ENCODE measurements at regions not wholly inside any gene's neighbourhood (a gene's known extent, or its start where the extent isn't known, plus 50 kb on each side); places are given as distances from the start of the nearest gene placed in this dataset.
"Not testable (repeated sequence)": the region's sequence is repeated elsewhere in the genome, so short reads cannot be mapped to it uniquely, and the experiment has no call there.

DNA sequence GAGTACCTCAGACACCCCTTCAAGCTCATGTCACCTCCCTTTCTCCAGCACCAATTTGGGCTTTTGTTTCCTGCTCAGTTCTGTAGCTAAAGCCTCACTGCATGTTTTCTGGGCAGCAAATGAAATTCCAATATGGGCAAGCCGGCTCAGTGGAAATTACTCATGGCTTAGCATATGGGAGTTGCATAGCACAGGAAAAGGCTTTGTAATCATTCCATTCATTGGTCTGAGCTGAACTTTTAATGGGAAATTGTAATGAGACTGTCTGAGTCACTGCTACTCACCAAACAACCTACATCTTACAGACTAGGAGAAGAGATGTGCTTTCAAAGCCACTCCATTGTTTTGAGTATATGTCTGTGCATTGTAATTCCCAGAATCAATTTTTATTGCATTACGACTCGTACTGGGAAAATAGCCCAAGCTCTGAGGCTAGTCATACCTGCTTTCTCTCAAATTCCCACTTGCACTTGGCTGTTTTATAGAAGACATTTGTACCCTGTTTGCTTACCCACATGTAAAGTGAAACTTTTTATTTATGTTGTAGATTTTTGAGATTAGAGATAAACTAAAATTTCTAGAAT, 139.5 kb upstream of the LRATD1 start:
- DNase-seq: no peak

DNA sequence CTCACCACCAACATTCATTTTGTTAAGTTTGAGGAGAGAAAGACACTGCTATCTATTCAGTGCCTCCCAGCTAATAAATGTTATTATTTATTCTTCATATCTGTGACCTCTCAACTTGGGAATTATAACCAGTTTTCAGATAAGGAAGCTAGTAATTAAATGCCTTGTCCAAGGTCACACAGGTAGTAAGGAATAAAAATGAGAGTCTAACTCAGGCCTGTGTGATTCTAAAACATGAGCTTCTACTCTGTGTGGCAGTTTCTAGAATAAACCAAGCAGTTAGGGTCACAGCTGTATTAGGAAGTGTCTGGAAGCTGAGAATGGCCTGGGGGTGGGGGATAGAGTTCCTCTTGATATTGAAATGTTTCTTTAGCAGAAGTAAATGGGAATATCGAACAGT, 137.8 kb upstream of the LRATD1 start:
- no peak for DNase-seq

DNA sequence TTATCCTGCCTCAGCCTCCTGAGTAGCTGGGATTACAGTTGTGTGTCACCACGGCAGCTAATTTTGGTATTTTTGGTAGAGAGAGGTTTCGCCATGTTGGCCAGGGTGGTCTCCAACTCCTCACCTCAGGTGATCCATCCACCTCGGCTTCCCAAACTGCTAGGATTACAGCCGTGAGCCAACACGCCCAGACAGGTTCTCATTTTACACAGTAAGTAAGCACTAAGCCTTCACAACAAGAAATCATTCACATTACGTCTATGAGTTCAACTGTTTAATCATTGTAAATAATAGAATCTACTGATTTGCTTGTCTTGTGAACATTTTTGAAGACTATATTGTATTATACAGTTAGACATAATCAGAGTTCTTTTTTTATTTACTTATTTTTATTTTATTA, 131.5 kb upstream of the LRATD1 start:
- DNase-seq: no peak

DNA sequence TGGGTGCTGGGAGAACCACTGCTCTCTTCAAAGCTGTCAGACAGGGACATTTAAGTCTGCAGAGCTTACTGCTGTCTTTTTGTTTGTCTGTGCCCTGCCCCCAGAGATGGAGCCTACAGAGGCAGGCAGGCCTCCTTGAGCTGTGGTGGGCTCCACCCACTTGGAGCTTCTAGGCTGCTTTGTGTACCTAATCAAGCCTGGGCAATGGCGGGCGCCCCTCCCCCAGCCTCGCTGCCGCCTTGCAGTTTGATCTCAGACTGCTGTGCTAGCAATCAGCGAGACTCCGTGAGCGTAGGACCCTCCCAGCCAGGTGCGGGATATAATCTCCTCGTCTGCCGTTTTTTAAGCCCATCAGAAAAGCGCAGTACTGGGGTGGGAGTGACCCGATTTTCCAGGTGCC, 125.6 kb upstream of the LRATD1 start:
- not testable (repeated sequence) for DNase-seq

DNA sequence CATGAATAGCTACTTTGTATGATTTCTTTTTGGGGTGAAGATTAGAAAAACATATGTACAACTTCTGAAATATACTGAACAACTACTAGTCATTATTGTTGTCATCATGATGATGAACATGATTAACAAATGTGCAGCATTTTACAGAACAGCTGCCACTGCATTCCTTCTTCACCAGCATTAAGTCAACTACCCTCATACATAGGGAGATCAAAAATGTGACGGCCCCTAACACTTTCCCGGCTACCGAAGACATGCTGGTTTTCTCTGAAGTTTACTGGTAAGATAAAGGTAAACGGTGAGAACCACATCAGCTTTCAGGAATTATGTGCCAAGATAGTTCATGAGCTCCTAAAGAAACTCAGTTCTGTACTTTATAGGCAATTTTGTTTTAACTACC, 121.0 kb upstream of the LRATD1 start:
- no peak for DNase-seq

DNA sequence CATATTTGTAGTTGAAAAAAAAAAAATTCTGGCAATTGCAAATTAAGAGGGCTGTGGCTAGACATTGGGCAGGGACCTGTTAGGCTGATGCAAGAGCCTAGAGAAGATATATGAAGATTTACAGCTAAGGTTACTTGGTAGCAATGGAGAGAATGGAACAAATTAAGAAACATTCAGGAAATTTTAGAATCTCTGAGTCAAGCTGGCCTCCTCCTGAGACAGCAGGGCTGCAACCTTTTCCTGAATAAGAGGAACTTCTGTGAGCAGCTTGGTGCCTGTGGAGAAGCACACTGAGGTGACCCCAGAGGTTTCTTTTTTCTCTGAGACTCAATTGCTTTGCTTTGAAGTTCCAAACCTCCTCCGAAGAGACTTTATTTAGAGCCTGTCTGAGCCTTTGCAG, 118.6 kb upstream of the LRATD1 start:
- DNase-seq: no peak

DNA sequence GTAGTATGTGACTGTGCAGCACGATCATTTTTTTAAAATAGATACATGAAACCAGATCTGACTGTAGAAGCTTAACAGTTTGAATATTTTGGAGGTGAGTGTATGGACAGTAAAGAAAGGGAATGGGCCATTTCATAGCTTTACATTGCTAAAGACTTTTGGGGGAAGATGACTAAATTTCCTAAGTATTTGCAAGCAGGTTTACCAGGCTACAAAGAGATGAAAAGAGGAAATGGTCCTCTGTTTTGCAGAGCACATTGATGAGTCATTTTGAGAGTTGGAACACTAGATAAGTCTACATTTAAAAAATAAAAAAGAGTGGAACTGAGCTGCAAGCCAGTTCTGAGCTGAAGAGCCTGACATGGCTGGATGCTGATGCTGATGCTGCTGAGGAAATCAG, 115.7 kb upstream of the LRATD1 start:
- no peak for DNase-seq

DNA sequence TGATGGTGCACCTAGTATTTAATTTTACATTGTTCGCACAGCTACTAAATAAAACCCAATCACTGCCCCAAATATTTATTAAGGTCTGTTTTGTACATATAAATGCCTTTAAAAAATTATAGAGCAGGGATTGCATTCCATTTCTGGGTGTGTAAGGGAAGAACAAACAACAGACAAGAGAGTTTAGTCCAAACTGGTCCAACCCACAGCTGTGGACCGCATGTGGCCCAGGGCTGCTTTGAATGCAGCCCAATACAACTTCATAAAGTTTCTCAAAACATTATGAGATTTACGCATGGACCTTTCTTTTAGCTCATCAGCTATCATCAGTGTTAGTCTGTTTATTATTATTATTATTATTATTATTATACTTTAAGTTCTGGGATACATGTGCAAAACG, 114.8 kb upstream of the LRATD1 start:
- DNase-seq: no peak

DNA sequence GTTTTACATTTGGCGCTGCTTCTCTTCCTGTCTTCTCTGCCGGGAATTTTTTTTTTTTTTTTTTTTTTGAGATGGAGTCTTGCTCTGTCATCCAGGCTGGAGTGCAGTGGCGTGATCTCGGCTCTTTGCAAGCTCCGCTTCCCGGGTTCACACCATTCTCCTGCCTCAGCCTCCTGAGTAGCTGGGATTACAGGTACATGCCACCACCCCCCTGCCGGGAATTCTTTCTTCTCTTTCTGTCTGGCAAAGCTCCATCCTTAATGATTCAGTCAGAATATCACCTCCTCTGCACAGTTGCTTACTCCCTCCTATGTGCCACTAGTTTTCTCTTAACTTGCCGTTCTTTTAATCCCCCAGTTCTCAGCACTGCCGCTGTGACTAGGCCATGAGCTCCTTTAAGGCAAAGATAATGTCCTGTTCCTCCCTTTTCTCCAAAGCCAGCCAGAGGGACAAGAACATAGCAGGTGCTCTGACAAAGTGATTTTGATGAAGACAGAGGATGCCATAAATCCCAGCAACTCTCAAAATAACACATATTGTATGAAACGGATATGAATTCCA, 112.1 kb upstream of the LRATD1 start:
- no peak for DNase-seq

DNA sequence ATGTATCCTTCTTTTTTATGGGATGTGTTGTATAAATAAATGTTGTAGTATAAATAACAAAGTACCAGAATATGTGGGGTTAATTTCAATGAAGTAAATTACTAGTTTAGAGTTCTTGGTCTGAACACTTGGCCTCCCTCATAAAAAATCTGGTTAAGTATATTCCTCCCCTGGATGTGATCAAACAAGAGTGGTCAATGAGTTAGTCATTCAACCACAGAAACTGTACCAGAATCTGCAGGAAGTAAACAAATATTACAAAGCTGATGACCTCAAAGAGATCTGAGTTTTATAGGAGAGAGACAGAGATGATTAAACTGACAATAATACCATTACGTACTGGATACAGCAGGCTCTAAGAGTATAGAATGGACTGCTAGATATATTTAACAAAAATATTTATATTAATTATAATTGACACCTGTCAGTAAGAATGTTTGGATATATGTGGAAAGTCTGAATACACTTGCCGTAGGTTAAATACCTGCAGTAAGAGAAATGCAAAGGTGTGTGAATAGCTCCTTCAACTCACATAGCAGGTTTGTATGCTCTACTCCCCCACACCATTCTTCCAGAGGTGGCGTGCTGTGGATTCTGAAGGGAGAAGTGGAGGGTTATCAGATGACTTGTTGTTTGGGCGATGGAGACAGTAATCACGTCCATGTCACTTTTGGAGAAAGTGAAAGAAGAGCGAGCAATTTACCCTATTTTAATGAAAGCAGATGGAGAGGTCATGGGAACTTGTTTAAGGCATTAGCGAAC, 108.3 kb upstream of the LRATD1 start:
- DNase-seq: no peak

DNA sequence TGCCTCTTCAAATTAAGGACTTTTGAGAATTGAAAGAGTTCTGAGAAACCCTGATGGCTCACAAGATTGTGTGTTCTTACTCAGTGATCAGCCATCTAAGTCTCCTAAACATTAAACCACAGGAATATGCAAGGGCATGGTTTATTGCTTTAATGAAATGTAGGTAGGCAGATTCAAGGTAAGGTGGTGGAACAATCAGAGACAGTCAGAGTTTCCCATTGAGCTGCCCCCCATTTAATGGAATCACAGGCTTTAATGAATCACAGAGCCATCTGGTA, 107.8 kb upstream of the LRATD1 start:
- DNase-seq: no peak

DNA sequence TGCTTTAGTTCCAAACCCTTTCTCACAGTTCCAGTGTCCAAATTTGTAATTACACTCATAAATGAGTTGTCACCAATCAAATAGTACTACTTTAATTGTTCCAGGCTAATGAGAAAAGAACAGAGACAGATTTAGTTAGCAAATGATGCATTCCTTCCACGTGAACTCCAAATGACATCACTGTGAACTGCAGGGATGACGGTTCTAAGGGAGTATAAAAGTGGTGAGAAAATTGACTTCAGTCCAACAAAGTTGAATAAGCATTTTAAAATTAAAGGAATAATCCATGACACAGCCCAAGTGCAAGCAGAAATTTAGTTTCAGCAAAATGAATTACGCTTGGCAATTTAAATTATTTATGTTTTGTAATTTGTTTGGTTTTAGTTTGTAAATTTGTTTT, 102.0 kb upstream of the LRATD1 start:
- DNase-seq: no peak

DNA sequence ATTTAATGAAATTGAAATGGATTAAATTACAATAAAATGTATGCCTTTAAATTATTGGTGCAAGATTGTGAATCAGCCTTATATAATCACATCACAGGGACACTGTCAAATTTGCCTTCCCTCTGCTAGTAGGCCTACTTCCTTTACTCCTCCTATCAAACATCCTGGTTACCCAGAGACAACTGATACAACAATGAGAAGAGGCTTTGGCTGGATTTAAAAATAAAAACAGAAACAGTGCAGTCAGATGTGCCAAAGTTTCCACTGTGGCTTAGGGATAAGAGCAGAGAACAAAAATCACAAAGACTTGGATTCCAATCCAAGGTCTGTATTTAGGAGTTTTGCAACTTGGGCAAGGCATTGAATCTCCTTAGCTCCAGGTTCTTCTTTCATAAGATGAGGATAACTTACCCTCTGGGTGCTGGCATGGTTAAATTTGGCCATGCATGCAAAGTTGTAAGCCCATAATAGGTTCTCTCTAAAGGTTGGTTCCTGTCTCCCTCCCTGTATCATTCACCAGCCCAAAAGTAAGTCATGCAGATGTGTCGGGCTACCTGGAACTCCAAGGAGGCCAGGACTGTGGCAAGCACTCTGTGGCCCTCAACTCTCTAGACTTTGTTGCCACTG, 99.3 kb upstream of the LRATD1 start:
- no peak for DNase-seq

DNA sequence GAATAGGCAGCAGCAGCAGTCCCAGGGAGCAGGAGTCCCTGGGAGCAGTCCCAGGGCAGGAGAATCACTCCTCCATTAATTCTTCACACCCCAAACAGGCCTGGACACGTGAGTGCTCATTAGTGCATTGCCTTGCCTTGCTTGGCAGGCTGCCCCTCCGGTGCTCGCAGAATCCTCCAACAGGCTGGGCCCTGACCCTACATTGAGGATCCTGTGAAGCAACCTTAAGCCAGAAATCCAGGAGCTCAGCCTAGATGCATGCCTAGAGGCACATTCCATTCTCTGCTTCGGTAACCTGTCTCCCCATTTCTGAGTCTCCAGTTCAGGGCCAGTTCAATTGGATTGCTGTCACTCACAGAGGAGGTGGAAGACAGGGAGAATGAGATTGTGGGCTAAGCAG, 97.4 kb upstream of the LRATD1 start:
- DNase-seq: no peak

DNA sequence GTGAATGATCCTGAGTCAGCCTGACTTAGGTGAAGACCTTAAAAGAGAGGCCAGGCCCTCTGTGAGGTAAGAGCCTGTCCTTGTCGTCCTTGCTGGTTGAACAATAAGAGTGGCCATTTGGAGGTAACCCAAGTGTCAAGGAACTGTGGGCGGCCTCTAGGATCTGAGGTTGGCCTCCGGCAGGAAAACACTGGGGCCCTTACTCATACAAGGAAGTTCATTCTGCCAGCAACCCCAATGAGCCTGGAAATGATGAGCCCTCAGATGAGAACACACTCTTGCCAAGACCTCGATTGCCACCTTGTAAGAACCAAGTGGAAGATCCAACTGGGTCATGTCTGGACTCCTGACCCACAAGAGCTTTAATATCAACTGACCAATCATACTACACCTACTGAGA, 95.5 kb upstream of the LRATD1 start:
- DNase-seq: no peak

DNA sequence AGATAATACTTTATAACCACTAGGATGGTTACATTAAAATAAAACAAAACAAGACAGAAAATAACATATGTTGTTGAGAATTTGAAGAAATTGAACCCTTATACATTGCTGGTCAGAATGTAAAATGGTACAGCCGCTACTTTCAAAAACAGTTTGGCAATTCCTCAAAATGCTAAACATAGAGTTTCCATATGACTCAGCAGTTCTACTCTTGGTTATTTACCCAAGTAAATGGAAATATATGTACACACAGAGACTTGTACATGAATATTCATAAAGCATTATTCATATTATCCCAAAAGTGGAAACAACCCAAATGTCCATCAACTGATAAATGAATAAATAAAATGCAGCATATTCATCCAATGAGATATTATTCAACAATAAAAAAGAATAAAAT, 92.5 kb upstream of the LRATD1 start:
- no peak for DNase-seq

DNA sequence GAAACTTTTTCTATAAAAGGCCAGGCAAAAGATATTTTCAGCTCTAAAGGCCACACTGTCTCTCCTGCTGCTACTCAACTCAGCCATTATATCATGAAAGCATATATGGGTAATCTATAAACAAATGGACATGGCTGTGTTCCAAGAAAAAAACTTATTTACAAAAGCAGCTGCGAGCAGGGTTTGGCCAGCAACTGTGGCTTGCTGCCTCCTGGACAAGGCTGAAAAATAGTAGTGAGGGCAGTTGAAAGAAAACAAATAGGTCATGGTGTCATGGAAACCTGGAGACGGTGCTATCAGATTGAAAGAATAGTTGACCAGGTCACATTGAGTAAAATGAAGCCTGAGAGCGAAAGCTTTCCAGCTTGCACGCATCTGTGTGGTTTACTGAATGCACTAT, 89.2 kb upstream of the LRATD1 start:
- DNase-seq: no peak

DNA sequence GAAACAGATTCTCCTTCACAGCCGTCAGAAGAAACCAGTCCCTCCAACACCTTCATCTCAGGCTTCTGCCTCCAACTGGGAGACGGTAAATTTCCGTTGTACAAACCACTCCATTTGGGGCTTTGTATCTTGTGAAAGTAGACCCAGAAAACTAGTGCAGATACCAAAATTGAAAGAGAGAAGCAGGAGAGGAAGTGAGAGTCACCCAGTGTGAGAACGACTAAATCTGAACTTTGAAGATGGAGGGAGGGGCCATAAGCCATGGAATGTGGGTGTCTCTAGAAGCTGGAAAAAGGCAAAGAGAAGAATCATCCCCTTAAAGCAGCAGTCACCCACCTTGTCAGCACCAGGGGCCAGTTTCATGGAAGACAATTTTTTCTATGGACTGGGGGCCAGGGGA, 88.3 kb upstream of the LRATD1 start:
- DNase-seq: no peak

DNA sequence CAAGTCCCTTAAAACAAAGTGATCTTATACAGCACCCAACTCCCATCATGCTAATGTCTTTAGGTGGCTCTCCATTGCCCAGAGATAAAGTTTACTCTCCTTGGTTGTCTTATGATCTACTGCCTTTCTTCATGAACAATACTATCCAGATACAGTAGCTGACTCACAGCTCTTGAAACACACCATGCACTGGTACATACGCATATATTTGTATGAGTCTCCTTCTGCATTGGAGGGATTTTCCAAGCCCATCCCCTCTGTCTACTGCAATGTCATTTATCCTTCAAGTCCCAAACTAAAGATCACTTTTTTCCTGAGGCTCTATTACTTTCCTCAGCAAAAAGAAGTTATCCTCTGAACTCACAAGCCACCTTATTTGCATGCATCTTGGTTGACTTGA, 84.7 kb upstream of the LRATD1 start:
- no peak for DNase-seq

DNA sequence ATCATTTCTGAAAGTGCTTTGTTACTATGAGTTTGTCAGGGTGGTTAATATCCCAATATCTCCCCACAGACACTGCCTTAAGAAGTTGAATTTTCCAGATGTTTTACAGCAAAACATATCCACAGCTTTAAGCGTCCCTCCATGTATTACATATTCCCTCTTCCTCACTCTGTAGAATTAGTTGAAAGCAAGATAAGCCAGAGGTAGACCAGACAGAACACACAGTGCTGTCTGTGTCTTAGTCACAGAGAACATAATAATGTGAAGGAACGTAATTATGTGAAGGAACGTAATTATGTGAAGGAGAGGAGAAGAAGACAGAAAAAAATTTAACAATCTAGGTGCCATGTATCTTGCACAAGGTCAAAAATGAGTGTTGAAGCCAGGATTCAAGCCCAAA, 81.9 kb upstream of the LRATD1 start:
- no peak for DNase-seq

DNA sequence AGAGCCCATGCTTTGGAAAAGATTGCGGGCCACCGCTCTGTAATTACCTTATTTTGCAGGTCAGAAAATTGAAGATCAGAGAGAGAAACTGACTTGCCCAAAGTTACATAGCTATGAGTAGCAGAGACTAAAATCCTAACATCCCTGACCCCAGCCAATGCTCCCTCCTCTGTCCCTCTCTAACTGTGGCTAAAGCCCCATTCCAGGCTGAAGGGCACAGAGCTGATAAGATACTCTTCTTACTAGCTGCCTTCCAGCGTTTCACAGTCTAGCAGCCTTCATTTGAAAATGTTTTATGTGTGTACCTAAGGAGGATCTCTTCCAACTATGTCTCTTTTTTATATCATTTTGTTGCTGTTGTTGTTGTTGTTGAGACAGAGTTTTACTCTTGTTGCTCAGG, 81.4 kb upstream of the LRATD1 start:
- DNase-seq: no peak

DNA sequence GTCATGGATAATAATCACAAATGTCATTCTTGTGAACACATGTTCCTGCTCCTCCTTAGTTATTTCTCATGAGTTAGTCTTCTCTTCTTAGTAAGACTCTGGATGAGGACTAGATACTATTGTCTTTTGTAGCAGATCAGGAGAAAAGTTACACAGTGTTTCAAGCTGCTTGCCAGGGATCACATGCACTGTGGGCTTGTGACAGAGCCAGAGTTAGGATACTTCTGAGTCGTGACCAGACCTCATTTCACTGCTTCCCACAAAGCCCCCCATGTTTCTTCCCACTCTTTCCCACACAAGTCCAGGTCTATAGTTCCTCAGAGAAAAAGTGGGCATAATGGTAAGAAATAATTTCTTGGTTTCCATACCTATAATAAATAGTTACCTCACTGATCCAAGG, 80.2 kb upstream of the LRATD1 start:
- no peak for DNase-seq

DNA sequence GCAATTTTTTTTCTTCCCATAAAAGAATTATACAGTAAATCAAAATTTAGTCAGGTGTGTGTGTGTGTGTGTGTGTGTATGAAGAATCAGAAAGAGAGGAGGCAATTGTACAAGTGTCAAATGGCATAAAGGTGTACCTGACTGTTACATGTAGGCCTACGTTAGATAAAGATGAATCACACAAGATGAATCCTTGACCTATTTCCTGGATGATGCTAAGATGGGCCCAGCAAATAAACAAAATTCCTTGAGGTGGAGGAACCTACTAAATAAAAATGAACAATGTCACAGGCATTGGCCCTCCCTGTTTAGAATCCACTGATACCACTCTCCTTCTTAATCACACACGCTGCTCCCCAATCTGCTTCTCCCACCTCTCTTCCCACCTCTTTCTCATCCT, 79.7 kb upstream of the LRATD1 start:
- DNase-seq: no peak

DNA sequence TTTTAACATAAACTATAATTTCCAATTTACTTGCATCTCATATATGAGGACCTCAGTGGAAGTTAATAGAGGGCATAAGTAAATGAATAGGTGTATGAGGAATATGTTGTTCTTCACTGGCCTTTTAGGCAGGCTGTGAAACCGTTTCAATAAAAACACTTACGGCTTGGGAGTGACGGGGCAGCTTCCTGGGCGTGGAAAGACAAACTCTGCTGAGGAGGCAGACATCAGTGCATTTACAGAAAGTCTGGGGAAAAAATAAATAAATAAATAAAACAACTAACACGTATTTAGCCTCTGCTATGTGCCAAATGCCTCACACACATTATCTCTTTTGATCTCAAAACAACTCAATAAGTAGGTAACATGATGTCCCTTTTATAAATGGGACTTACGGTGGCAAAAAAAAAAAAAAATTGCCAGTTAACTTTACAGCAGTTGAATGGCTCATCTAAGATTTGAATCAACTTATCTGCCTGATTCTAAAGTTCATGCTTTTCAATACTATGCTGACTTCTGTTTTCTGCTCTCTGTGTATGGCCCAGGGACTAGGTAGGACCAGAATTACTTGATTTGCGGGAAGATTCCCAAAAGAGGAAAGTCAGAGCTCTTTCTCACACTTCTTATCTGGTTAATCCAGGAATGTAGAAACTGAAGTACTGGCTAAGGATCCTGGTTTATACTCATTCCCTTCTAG, 77.5 kb upstream of the LRATD1 start:
- DNase-seq: no peak

All from activated CD8-positive, alpha-beta memory T cell treated with anti-CD3 and anti-CD28 coated beads, Interleukin-2, amount 50 U/mL, for 48 hours (primary cell).